HepG2 (cell line): ENCODE measurements at regions not wholly inside any gene's neighbourhood (a gene's known extent, or its start where the extent isn't known, plus 50 kb on each side); places are given as distances from the start of the nearest gene placed in this dataset.

Experiments used
- ATAC-seq: fragments of 200-7000 bp; cut with Tn5 transposase; 3 replicates; pipeline ENCODE4 v1.9.1; 2020; ENCODE audit warnings: mild to moderate bottlenecking, moderate library complexity
- BruUV-seq: library from RNA; stranded (reverse); fragments of 400-500 nt; replicated peaks from 2 replicates; lab custom pipeline; 2021; lab: Mats Ljungman, UMichigan
- CTCF ChIA-PET: fragments of 300-600 bp; formaldehyde crosslinking; extraction: SDS; loops from one replicate; lab custom pipeline; 2021; ENCODE audit warnings: low total read pairs, inconsistent platforms, low intra/inter-chr PET ratio; lab: Yijun Ruan, JAX
- POLR2A ChIA-PET: fragments of 350-600 bp; sonication (Branson Sonifier 250); formaldehyde crosslinking; loops from one replicate; lab custom pipeline; 2020; ENCODE audit warnings: antibody characterized with exemption, inconsistent platforms; lab: Yijun Ruan, JAX
- DNase-seq: peaks from one replicate; pipeline ENCODE4 v3.0.0-alpha.2; 2015; ENCODE audit warnings: low spot score
- FAIRE-seq: peaks from 3 replicates; lab custom pipeline; 2011; peaks lifted over from hg19 to GRCh38; lab: Jason Lieb, UNC
- H2AFZ ChIP-seq: one replicate; pipeline ENCODE4 v1.6.1; 2011; ENCODE audit warnings: low read length, inconsistent platforms
- H3K27ac ChIP-seq: fragments of 300-600 bp; 3 replicates; pipeline ENCODE4 v1.8.0; 2011; ENCODE audit warnings: mixed run types, mild to moderate bottlenecking, mixed read lengths, low read length, inconsistent platforms; ENCODE audit not compliant: insufficient read depth; ENCODE audit errors: extremely low read length
- H3K27me3 ChIP-seq, 2 experiments: fragments of 200-600 bp in 1 of 2; 2 replicates in 1 of 2; 3 replicates in 1 of 2; pipeline versions ENCODE4 v1.6.0 to v1.8.0; 2011; ENCODE audit warnings: low read length in 2 of 2, mild to moderate bottlenecking in 2 of 2, moderate library complexity in 2 of 2, inconsistent platforms in 1 of 2; ENCODE audit not compliant: insufficient read depth in 2 of 2, control insufficient read depth in 1 of 2
- H3K36me3 ChIP-seq, 2 experiments: fragments of 200-600 bp in 1 of 2; replicated peaks in 1 of 2; 2 replicates in 1 of 2; 3 replicates in 1 of 2; pipeline versions ENCODE4 v1.5.1 to v1.8.0; 2011; ENCODE audit warnings: low read length in 2 of 2, inconsistent platforms in 1 of 2; ENCODE audit not compliant: insufficient read depth in 2 of 2, control insufficient read depth in 1 of 2
- H3K4me1 ChIP-seq: 2 replicates; pipeline ENCODE4 v1.5.1; 2012; ENCODE audit warnings: low read length, inconsistent platforms; ENCODE audit not compliant: insufficient read depth
- H3K4me2 ChIP-seq: 2 replicates; pipeline ENCODE4 v1.6.0; 2011; ENCODE audit warnings: low read depth, low read length, inconsistent platforms
- H3K4me3 ChIP-seq, 3 experiments: fragments of 200-600 bp in 1 of 3; sonication (generic), shearing (Covaris generic) in 1 of 3; replicated peaks in 1 of 3; 2 replicates each; pipeline ENCODE4 v1.5.1; 2011 to 2016; ENCODE audit warnings: low read length in 3 of 3, inconsistent platforms in 2 of 3, low read depth in 2 of 3, mild to moderate bottlenecking in 2 of 3, control low read depth in 1 of 3, mixed read lengths in 1 of 3; ENCODE audit not compliant: insufficient read depth in 1 of 3
- H3K79me2 ChIP-seq: one replicate; pipeline ENCODE4 v1.6.1; 2011; ENCODE audit warnings: low read length, inconsistent platforms; ENCODE audit not compliant: insufficient read depth
- H3K9ac ChIP-seq: 2 replicates; pipeline ENCODE4 v1.6.0; 2011; ENCODE audit warnings: mild to moderate bottlenecking, low read depth, low read length, inconsistent platforms; ENCODE audit not compliant: insufficient read depth
- H3K9me3 ChIP-seq: 2 replicates; pipeline ENCODE4 v1.5.1; 2012; ENCODE audit warnings: mild to moderate bottlenecking, low read length
- H4K20me1 ChIP-seq: 2 replicates; pipeline ENCODE4 v1.6.0; 2011; ENCODE audit warnings: inconsistent platforms, mild to moderate bottlenecking, low read length, moderate library complexity; ENCODE audit not compliant: insufficient read depth
- ATF7-NPFF ChIP-seq: sonication (generic); formaldehyde crosslinking; IDR thresholded peaks from 2 replicates; pipeline ENCODE4 v1.8.1; 2023; ENCODE audit warnings: mild to moderate bottlenecking, low read depth, missing genetic modification reagents, moderate library complexity
- CHD4 ChIP-seq: fragments of 200-600 bp; sonication (generic); IDR thresholded peaks from 2 replicates; pipeline ENCODE4 v1.7.0; 2017; ENCODE audit warnings: mild to moderate bottlenecking, low read length, borderline replicate concordance
- ELK4 ChIP-seq: sonication (generic); formaldehyde crosslinking; IDR thresholded peaks from 2 replicates; pipeline ENCODE4 v1.9.0; 2021; ENCODE audit warnings: missing genetic modification reagents, borderline replicate concordance
- HNF4G ChIP-seq, 2 experiments: sonication (generic) in 1 of 2; formaldehyde crosslinking in 1 of 2; IDR thresholded peaks; 2 replicates each; pipeline versions ENCODE4 v1.4.0 to v1.6.1; 2011 to 2020; ENCODE audit warnings: borderline replicate concordance in 2 of 2, low read depth in 2 of 2, mild to moderate bottlenecking in 2 of 2, low read length in 1 of 2, missing genetic modification reagents in 1 of 2, moderate library complexity in 1 of 2
- RBFOX2 ChIP-seq: fragments of 200-400 bp; formaldehyde crosslinking; IDR thresholded peaks from 2 replicates; pipeline ENCODE4 v1.6.1; 2017; ENCODE audit warnings: low read depth, mild to moderate bottlenecking, low read length
- SALL2 ChIP-seq: sonication (generic); formaldehyde crosslinking; IDR thresholded peaks from 2 replicates; pipeline ENCODE4 v1.8.1; 2023; ENCODE audit warnings: mild to moderate bottlenecking, missing genetic modification reagents, inconsistent platforms
- SMARCE1 ChIP-seq: fragments of 450-650 bp; IDR thresholded peaks from 2 replicates; pipeline ENCODE4 v1.6.1; 2017; ENCODE audit warnings: borderline replicate concordance
- SRY ChIP-seq: sonication (generic); formaldehyde crosslinking; IDR thresholded peaks from 2 replicates; pipeline ENCODE4 v1.8.0; 2022; ENCODE audit warnings: mild to moderate bottlenecking, missing genetic modification reagents
- ZFP36L1 ChIP-seq: sonication (generic); formaldehyde crosslinking; IDR thresholded peaks from 2 replicates; pipeline ENCODE4 v1.8.0; 2022; ENCODE audit warnings: mild to moderate bottlenecking, missing genetic modification reagents, moderate library complexity
- ZFP36L2 ChIP-seq: sonication (generic); formaldehyde crosslinking; IDR thresholded peaks from 2 replicates; pipeline ENCODE4 v1.4.0; 2020; ENCODE audit warnings: missing genetic modification reagents
- ZNF44 ChIP-seq: sonication (generic); formaldehyde crosslinking; IDR thresholded peaks from 2 replicates; pipeline ENCODE4 v1.5.1; 2020; ENCODE audit warnings: mild to moderate bottlenecking, missing genetic modification reagents
- ZNF724P ChIP-seq: sonication (generic); formaldehyde crosslinking; IDR thresholded peaks from 2 replicates; pipeline ENCODE4 v1.8.0; 2022; ENCODE audit warnings: missing genetic modification reagents, borderline replicate concordance
- ZNF839 ChIP-seq: sonication (generic); formaldehyde crosslinking; IDR thresholded peaks from 2 replicates; pipeline ENCODE4 v1.4.0; 2020; ENCODE audit warnings: missing genetic modification reagents, mild to moderate bottlenecking, borderline replicate concordance
- WGBS: methylation state at CpG from one replicate; pipeline ENCODE4 v1.1.6; 2017; ENCODE audit warnings: low lambda C conversion rate; 5-methylcytosine and 5-hydroxymethylcytosine counted together
- in situ Hi-C: cut with HindIII; loops from 2 replicates; pipeline ENCODE4 v1.10.0; 2017; ENCODE audit warnings: low pct_unique_long_range_greater_than_20kb; ENCODE audit not compliant: extremely low pct_ligation_motif_present
- intact Hi-C: fragments of 100-400 bp; cut with micrococcal nuclease; formaldehyde crosslinking; loops from one replicate; pipeline ENCODE4 v1.10.0; 2022; ENCODE audit not compliant: unreplicated experiment
- TF ChIP-seq, protein P1 (sequence below): sonication (generic); formaldehyde crosslinking; IDR thresholded peaks from 2 replicates; pipeline ENCODE4 v1.8.0; 2022; ENCODE audit warnings: missing genetic modification reagents, mild to moderate bottlenecking, inconsistent platforms, borderline replicate concordance
- TF ChIP-seq, protein P2 (sequence below): sonication (generic); formaldehyde crosslinking; IDR thresholded peaks from 2 replicates; pipeline ENCODE4 v1.9.0; 2022; ENCODE audit warnings: missing genetic modification reagents, mild to moderate bottlenecking, borderline replicate concordance
- TF ChIP-seq, protein P3 (sequence below): IDR thresholded peaks from 2 replicates; pipeline ENCODE4 v1.6.1; 2016; ENCODE audit warnings: mild to moderate bottlenecking, missing biosample characterization, missing genetic modification reagents

DNA sequence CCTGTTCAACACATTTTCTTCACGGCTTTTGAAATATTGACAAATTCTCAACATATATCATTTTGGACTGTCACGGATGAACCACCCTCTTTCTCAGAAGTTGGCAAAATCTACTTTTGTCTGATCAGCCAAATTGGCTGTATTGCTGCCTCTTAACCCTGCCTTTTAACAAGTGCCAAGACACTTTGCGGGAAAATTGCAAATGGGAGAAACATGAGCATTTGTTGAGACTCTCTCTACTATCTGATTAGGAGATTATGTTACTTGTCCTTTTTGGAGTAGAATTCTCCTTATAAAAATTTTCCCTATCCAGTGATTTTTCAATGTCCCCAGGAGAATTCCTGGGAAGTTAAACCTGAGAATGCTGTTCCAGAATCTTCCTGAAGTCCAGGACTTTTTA is 256.2 kb upstream of the ZSWIM2 start:
- CTCF ChIA-PET, result no interaction called here

More for the DNA sequence above, 256.2 kb upstream of the ZSWIM2 start:
- Histone ChIP-seq H3K79me2 (no peaks in the 10 kb centered on the region), H3K4me3 (no peak overlapping the region), H3K27ac (no peak overlapping the region), H2AFZ (no peak overlapping the region), H3K9ac (no peak overlapping the region), H4K20me1 (no peaks in the 10 kb centered on the region), H3K36me3 (no peaks in the 10 kb centered on the region), H3K9me3 (no peaks in the 10 kb centered on the region), H3K4me2 (no peak overlapping the region), H3K4me1 (no peaks in the 10 kb centered on the region), H3K27me3 (no peaks in the 10 kb centered on the region)
- 11% methylated on average over 3 of the region's 3 CpGs for WGBS
- FAIRE-seq (no peak), ATAC-seq (no peak), DNase-seq (no peak)
- TF ChIP-seq ZFP36L2 (CRISPR knock-in tag), result no peak
- no peak for TF ChIP-seq ELK4 (CRISPR knock-in tag)
- no peak for TF ChIP-seq ZFP36L1
- no peak for TF ChIP-seq ATF7-NPFF (CRISPR knock-in tag)
- no peak for TF ChIP-seq ZNF839 (CRISPR knock-in tag)
- no peak for TF ChIP-seq ZNF44 (CRISPR knock-in tag)
- TF ChIP-seq, protein P1, sequence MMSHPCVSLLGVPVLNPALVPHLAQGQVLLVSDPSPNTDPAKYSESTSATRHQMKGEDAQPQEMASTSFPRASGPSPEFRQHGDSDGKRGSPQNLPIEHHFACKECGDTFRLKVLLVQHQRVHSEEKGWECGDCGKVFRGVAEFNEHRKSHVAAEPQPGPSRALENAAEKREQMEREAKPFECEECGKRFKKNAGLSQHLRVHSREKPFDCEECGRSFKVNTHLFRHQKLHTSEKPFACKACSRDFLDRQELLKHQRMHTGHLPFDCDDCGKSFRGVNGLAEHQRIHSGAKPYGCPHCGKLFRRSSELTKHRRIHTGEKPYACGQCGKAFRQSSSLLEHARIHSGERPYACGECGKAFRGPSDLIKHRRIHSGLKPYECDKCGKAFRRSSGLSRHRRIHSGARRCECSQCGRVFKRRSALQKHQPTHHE (CRISPR knock-in tag), result no peak
- TF ChIP-seq SRY (CRISPR knock-in tag), result no peak
- TF ChIP-seq ZNF724P (CRISPR knock-in tag), result no peak
- TF ChIP-seq CHD4, result no peak
- TF ChIP-seq RBFOX2, result no peak
- TF ChIP-seq, protein P2, sequence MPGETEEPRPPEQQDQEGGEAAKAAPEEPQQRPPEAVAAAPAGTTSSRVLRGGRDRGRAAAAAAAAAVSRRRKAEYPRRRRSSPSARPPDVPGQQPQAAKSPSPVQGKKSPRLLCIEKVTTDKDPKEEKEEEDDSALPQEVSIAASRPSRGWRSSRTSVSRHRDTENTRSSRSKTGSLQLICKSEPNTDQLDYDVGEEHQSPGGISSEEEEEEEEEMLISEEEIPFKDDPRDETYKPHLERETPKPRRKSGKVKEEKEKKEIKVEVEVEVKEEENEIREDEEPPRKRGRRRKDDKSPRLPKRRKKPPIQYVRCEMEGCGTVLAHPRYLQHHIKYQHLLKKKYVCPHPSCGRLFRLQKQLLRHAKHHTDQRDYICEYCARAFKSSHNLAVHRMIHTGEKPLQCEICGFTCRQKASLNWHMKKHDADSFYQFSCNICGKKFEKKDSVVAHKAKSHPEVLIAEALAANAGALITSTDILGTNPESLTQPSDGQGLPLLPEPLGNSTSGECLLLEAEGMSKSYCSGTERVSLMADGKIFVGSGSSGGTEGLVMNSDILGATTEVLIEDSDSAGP, result no peak
- no peak for TF ChIP-seq HNF4G (IDR thresholded peaks at IDR 0.05; ENCODE audit: borderline replicate concordance, low read depth, low read length)
- no peak for TF ChIP-seq HNF4G (CRISPR knock-in tag; IDR thresholded peaks at IDR 0.05; ENCODE audit: borderline replicate concordance, low read depth)
- TF ChIP-seq, protein P3, sequence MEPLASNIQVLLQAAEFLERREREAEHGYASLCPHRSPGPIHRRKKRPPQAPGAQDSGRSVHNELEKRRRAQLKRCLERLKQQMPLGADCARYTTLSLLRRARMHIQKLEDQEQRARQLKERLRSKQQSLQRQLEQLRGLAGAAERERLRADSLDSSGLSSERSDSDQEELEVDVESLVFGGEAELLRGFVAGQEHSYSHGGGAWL (CRISPR knock-in tag), result no peak
- no peak for TF ChIP-seq SMARCE1
- no peak for TF ChIP-seq SALL2
- POLR2A ChIA-PET, result no interaction called here
- intact Hi-C loops, result no loop called here
- in situ Hi-C loops, result no loop called here
- no TSS peak for BruUV-seq
